Stimulated activated naive CD8-positive, alpha-beta T cell treated with anti-CD3 and anti-CD28 coated beads, Interleukin-15, Interleukin-2, amounts not matched to agents 100 ng/mL and 50 ng/mL, for 24 hours (primary cell): ENCODE measurements at regions not wholly inside any gene's neighbourhood (a gene's known extent, or its start where the extent isn't known, plus 50 kb on each side); places are given as distances from the start of the nearest gene placed in this dataset.
"Not testable (repeated sequence)": the region's sequence is repeated elsewhere in the genome, so short reads cannot be mapped to it uniquely, and the experiment has no call there.

ENCODE experiments used
- H3K27ac Mint-ChIP-seq: one replicate; pipeline ENCODE4 v1.8.0; 2021; ENCODE audit warnings: mild to moderate bottlenecking, mixed read lengths
- H3K27me3 Mint-ChIP-seq: one replicate; pipeline ENCODE4 v1.8.0; 2021; ENCODE audit warnings: mixed read lengths
- H3K36me3 Mint-ChIP-seq: one replicate; pipeline ENCODE4 v1.8.0; 2021; ENCODE audit warnings: low read depth, mixed read lengths
- H3K4me1 Mint-ChIP-seq: one replicate; pipeline ENCODE4 v1.8.0; 2021; ENCODE audit warnings: low read depth, mixed read lengths
- H3K4me3 Mint-ChIP-seq: one replicate; pipeline ENCODE4 v1.8.0; 2021; ENCODE audit warnings: mild to moderate bottlenecking, mixed read lengths
- H3K9me3 Mint-ChIP-seq: one replicate; pipeline ENCODE4 v1.8.0; 2021; ENCODE audit warnings: mixed read lengths

GRCh38 chr1:29557701-29558600, 321.6 kb downstream of the PTPRU start:
- no peak overlapping the region for H3K4me3 Mint-ChIP-seq
- H3K4me1 Mint-ChIP-seq = no peaks in the 10 kb centered on the region
- no peaks in the 10 kb centered on the region for H3K36me3 Mint-ChIP-seq
- peaks cover 7% of the 10 kb centered on the region for H3K9me3 Mint-ChIP-seq
- no peak overlapping the region for H3K27ac Mint-ChIP-seq
- H3K27me3 Mint-ChIP-seq = no peaks in the 10 kb centered on the region

- Mint-ChIP-seq H3K4me3 (no peak overlapping the region), H3K27me3 (no peaks in the 10 kb centered on the region), H3K9me3 (no peaks in the 10 kb centered on the region), H3K4me1 (no peaks in the 10 kb centered on the region), H3K27ac (no peak overlapping the region), H3K36me3 (no peaks in the 10 kb centered on the region)
These were observed 320.7 kb downstream of the PTPRU start for GRCh38 chr1:29557066-29557465.

- no peak overlapping the region for H3K4me3 Mint-ChIP-seq
These were observed 320.3 kb downstream of the PTPRU start for GRCh38 chr1:29556657-29557056.

GRCh38 chr1:29555043-29555620, 318.8 kb downstream of the PTPRU start:
- Mint-ChIP-seq H3K9me3 (no peaks in the 10 kb centered on the region), H3K4me1 (no peaks in the 10 kb centered on the region), H3K4me3 (no peak overlapping the region), H3K27me3 (no peaks in the 10 kb centered on the region), H3K36me3 (no peaks in the 10 kb centered on the region), H3K27ac (no peak overlapping the region)

More at GRCh38 chr1:29556657-29557056, 320.3 kb downstream of the PTPRU start:
- H3K27me3 Mint-ChIP-seq = no peaks in the 10 kb centered on the region
- no peaks in the 10 kb centered on the region for H3K4me1 Mint-ChIP-seq
- H3K9me3 Mint-ChIP-seq = no peaks in the 10 kb centered on the region
- no peaks in the 10 kb centered on the region for H3K36me3 Mint-ChIP-seq
- H3K27ac Mint-ChIP-seq = no peak overlapping the region

- Mint-ChIP-seq H3K9me3 (no peaks in the 10 kb centered on the region), H3K27ac (no peak overlapping the region), H3K4me3 (no peak overlapping the region), H3K27me3 (no peaks in the 10 kb centered on the region), H3K4me1 (no peaks in the 10 kb centered on the region), H3K36me3 (no peaks in the 10 kb centered on the region)
These were observed 318.0 kb downstream of the PTPRU start for GRCh38 chr1:29554208-29554778.

GRCh38 chr1:29551123-29551936, 315.0 kb downstream of the PTPRU start:
- H3K4me3 Mint-ChIP-seq = no peak overlapping the region
- H3K27ac Mint-ChIP-seq = no peak overlapping the region
- no peaks in the 10 kb centered on the region for H3K4me1 Mint-ChIP-seq

GRCh38 chr1:29550119-29550841, 314.0 kb downstream of the PTPRU start:
- no peaks in the 10 kb centered on the region for H3K9me3 Mint-ChIP-seq
- H3K27ac Mint-ChIP-seq = no peak overlapping the region
- no peaks in the 10 kb centered on the region for H3K4me1 Mint-ChIP-seq
- no peaks in the 10 kb centered on the region for H3K36me3 Mint-ChIP-seq
- no peak overlapping the region for H3K4me3 Mint-ChIP-seq
- H3K27me3 Mint-ChIP-seq = no peaks in the 10 kb centered on the region

More at GRCh38 chr1:29551123-29551936, 315.0 kb downstream of the PTPRU start:
- Mint-ChIP-seq H3K36me3 (no peaks in the 10 kb centered on the region), H3K9me3 (no peaks in the 10 kb centered on the region), H3K27me3 (no peaks in the 10 kb centered on the region)

- H3K4me3 Mint-ChIP-seq, H3K36me3 Mint-ChIP-seq, H3K27me3 Mint-ChIP-seq, H3K27ac Mint-ChIP-seq, H3K9me3 Mint-ChIP-seq, H3K4me1 Mint-ChIP-seq: not testable (repeated sequence)
These were observed 313.4 kb downstream of the PTPRU start for GRCh38 chr1:29549728-29550118.

- no peaks in the 10 kb centered on the region for H3K27me3 Mint-ChIP-seq
- no peak overlapping the region for H3K27ac Mint-ChIP-seq
- H3K9me3 Mint-ChIP-seq = no peaks in the 10 kb centered on the region
- H3K4me1 Mint-ChIP-seq = no peaks in the 10 kb centered on the region
- H3K36me3 Mint-ChIP-seq = no peaks in the 10 kb centered on the region
- H3K4me3 Mint-ChIP-seq = no peak overlapping the region
These were observed 312.7 kb downstream of the PTPRU start for GRCh38 chr1:29549001-29549400.

- H3K27ac Mint-ChIP-seq = no peak overlapping the region
- no peaks in the 10 kb centered on the region for H3K36me3 Mint-ChIP-seq
- H3K27me3 Mint-ChIP-seq = no peaks in the 10 kb centered on the region
- H3K9me3 Mint-ChIP-seq = no peaks in the 10 kb centered on the region
- H3K4me1 Mint-ChIP-seq = no peaks in the 10 kb centered on the region
- H3K4me3 Mint-ChIP-seq = no peak overlapping the region
These were observed 311.8 kb downstream of the PTPRU start for GRCh38 chr1:29548091-29548490.

GRCh38 chr1:29547300-29547699, 311.0 kb downstream of the PTPRU start:
- no peaks in the 10 kb centered on the region for H3K4me1 Mint-ChIP-seq
- no peaks in the 10 kb centered on the region for H3K36me3 Mint-ChIP-seq
- H3K27ac Mint-ChIP-seq = no peak overlapping the region
- no peak overlapping the region for H3K4me3 Mint-ChIP-seq
- H3K9me3 Mint-ChIP-seq = no peaks in the 10 kb centered on the region
- H3K27me3 Mint-ChIP-seq = no peaks in the 10 kb centered on the region

- Mint-ChIP-seq H3K27me3 (no peaks in the 10 kb centered on the region), H3K4me3 (no peak overlapping the region)
These were observed 310.2 kb downstream of the PTPRU start for GRCh38 chr1:29546496-29546895.

GRCh38 chr1:29544406-29544805, 308.1 kb downstream of the PTPRU start:
- no peaks in the 10 kb centered on the region for H3K4me1 Mint-ChIP-seq
- no peaks in the 10 kb centered on the region for H3K36me3 Mint-ChIP-seq
- H3K9me3 Mint-ChIP-seq = no peaks in the 10 kb centered on the region
- no peak overlapping the region for H3K27ac Mint-ChIP-seq
- H3K4me3 Mint-ChIP-seq = no peak overlapping the region
- H3K27me3 Mint-ChIP-seq = no peaks in the 10 kb centered on the region

More at GRCh38 chr1:29546496-29546895, 310.2 kb downstream of the PTPRU start:
- H3K9me3 Mint-ChIP-seq = no peaks in the 10 kb centered on the region
- no peaks in the 10 kb centered on the region for H3K36me3 Mint-ChIP-seq
- no peak overlapping the region for H3K27ac Mint-ChIP-seq
- H3K4me1 Mint-ChIP-seq = no peaks in the 10 kb centered on the region

GRCh38 chr1:29543586-29543985, 307.3 kb downstream of the PTPRU start:
- no peak overlapping the region for H3K4me3 Mint-ChIP-seq
- no peaks in the 10 kb centered on the region for H3K27me3 Mint-ChIP-seq
- no peaks in the 10 kb centered on the region for H3K4me1 Mint-ChIP-seq
- no peaks in the 10 kb centered on the region for H3K9me3 Mint-ChIP-seq
- H3K36me3 Mint-ChIP-seq = no peaks in the 10 kb centered on the region
- no peak overlapping the region for H3K27ac Mint-ChIP-seq
